ENCODE measurements at regions not wholly inside any gene's neighbourhood (a gene's known extent, or its start where the extent isn't known, plus 50 kb on each side); places are given as distances from the start of the nearest gene placed in this dataset.

GRCh38 chr14:51428981-51429380, 188.9 kb downstream of the TMX1 start (continued):
- no peak for TF ChIP-seq ZNF462 (CRISPR knock-in tag; IDR thresholded peaks at IDR 0.05)
- TF ChIP-seq STAT1 (IDR thresholded peaks at IDR 0.05; ENCODE audit: unreplicated experiment): no peak
- no peak for TF ChIP-seq NANOG (IDR thresholded peaks at IDR 0.05; ENCODE audit: borderline replicate concordance)
- no peak for TF ChIP-seq CREB1 (CRISPR knock-in tag; IDR thresholded peaks at IDR 0.05; ENCODE audit: low read depth)
- TF ChIP-seq JUNB (IDR thresholded peaks at IDR 0.05; ENCODE audit: unreplicated experiment): no peak
- TF ChIP-seq POLR2AphosphoS5 (IDR thresholded peaks at IDR 0.05; ENCODE audit: low read depth): no peak
- TF ChIP-seq ZNF114 (CRISPR knock-in tag; IDR thresholded peaks at IDR 0.05): no peak
- no peak for TF ChIP-seq EZH2phosphoT487 (IDR thresholded peaks at IDR 0.05; ENCODE audit: unreplicated experiment)
- no peak for TF ChIP-seq ZNF331 (CRISPR knock-in tag; IDR thresholded peaks at IDR 0.05; ENCODE audit: low read depth)
- no peak for TF ChIP-seq ETS1 (IDR thresholded peaks at IDR 0.05)

DNA sequence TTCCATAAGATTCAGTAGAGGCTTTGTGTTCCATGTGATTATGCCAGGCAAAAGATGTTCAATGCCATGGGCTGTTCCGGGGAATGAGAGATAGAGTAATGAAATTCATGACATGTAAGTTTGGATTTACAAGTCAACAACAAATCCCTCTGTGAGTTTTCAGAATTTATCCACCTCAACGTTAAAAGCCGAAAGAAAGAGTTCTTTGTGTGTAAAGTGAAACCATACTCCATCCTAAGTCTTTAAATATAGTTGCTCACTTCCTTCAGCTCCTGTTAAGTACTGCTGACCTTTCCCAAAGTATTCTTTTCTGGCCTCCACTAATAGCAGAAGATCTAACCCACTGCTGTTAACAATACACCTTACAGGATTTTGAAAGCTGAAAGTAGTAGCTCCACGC, 190.0 kb downstream of the TMX1 start:
- no peak overlapping the region for H3K27ac ChIP-seq (ENCODE audit: low read depth)
- Mint-ChIP-seq H3K4me1 (peaks cover 15% of the 10 kb centered on the region), H3K36me3 (ENCODE audit: low read depth) (no peaks in the 10 kb centered on the region), H3K4me3 (no peak overlapping the region), H3K9me3 (no peaks in the 10 kb centered on the region), H3K27ac (no peak overlapping the region), H3K27me3 (ENCODE audit: insufficient read depth, low read depth, poor library complexity) (no peaks in the 10 kb centered on the region)
- no peaks in the 10 kb centered on the region for H3K36me3 ChIP-seq (ENCODE audit: insufficient read depth)
- H3K4me2 ChIP-seq: no peak overlapping the region
- H2AFZ ChIP-seq: no peak overlapping the region
- ATAC-seq (no peak), DNase-seq (ENCODE audit: low spot score) (no peak)
- H3K9me2 ChIP-seq (ENCODE audit: insufficient read depth): no peaks in the 10 kb centered on the region
- no peak overlapping the region for H3K4me3 ChIP-seq
- peaks cover 6% of the 10 kb centered on the region; the same call in 1 of the 2 replicates for H3K4me1 ChIP-seq (ENCODE audit: insufficient read depth)
- no peaks in the 10 kb centered on the region for H3K27me3 ChIP-seq (ENCODE audit: insufficient read depth)
- no peaks in the 10 kb centered on the region for H4K20me1 ChIP-seq (replicated peaks; ENCODE audit: insufficient read depth)
- no peaks in the 10 kb centered on the region for H3F3A ChIP-seq (replicated peaks; ENCODE audit: low read depth)
- no peaks in the 10 kb centered on the region for H3K79me2 ChIP-seq (replicated peaks; ENCODE audit: insufficient read depth)
- TF ChIP-seq NANOG (IDR thresholded peaks at IDR 0.05; ENCODE audit: borderline replicate concordance) (no peak), JUNB (IDR thresholded peaks at IDR 0.05; ENCODE audit: unreplicated experiment) (no peak), CREB1 (CRISPR knock-in tag; IDR thresholded peaks at IDR 0.05; ENCODE audit: low read depth) (no peak), ZNF114 (CRISPR knock-in tag; IDR thresholded peaks at IDR 0.05) (no peak), EZH2 (IDR thresholded peaks at IDR 0.05; ENCODE audit: low read depth, unreplicated experiment) (no peak)
- TF ChIP-seq, protein P1, sequence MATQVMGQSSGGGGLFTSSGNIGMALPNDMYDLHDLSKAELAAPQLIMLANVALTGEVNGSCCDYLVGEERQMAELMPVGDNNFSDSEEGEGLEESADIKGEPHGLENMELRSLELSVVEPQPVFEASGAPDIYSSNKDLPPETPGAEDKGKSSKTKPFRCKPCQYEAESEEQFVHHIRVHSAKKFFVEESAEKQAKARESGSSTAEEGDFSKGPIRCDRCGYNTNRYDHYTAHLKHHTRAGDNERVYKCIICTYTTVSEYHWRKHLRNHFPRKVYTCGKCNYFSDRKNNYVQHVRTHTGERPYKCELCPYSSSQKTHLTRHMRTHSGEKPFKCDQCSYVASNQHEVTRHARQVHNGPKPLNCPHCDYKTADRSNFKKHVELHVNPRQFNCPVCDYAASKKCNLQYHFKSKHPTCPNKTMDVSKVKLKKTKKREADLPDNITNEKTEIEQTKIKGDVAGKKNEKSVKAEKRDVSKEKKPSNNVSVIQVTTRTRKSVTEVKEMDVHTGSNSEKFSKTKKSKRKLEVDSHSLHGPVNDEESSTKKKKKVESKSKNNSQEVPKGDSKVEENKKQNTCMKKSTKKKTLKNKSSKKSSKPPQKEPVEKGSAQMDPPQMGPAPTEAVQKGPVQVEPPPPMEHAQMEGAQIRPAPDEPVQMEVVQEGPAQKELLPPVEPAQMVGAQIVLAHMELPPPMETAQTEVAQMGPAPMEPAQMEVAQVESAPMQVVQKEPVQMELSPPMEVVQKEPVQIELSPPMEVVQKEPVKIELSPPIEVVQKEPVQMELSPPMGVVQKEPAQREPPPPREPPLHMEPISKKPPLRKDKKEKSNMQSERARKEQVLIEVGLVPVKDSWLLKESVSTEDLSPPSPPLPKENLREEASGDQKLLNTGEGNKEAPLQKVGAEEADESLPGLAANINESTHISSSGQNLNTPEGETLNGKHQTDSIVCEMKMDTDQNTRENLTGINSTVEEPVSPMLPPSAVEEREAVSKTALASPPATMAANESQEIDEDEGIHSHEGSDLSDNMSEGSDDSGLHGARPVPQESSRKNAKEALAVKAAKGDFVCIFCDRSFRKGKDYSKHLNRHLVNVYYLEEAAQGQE (IDR thresholded peaks at IDR 0.05; ENCODE audit: unreplicated experiment): no peak
